NCI-H2227 (cell line): ENCODE measurements at regions not wholly inside any gene's neighbourhood (a gene's known extent, or its start where the extent isn't known, plus 50 kb on each side); places are given as distances from the start of the nearest gene placed in this dataset.
"Not testable (repeated sequence)": the region's sequence is repeated elsewhere in the genome, so short reads cannot be mapped to it uniquely, and the experiment has no call there.

Experiments
- DNase-seq: peaks from one replicate; lab custom pipeline; 2025; ENCODE audit not compliant: unreplicated experiment; lab: John Stamatoyannopoulos, UW

- DNase-seq: not testable (repeated sequence)
Measured at GRCh38 chr13:52565324-52565723, 76.9 kb upstream of the HNRNPA1L2 start.

GRCh38 chr13:52569904-52570602, 72.2 kb upstream of the HNRNPA1L2 start:
- peak; percentile 16 for DNase-seq

- DNase-seq: not testable (repeated sequence)
Measured at GRCh38 chr13:52571163-52571562, 71.1 kb upstream of the HNRNPA1L2 start.

- DNase-seq: not testable (repeated sequence)
Measured at GRCh38 chr13:52582962-52583361, 59.3 kb upstream of the HNRNPA1L2 start.
